HL-60 (cell line): ENCODE measurements at regions not wholly inside any gene's neighbourhood (a gene's known extent, or its start where the extent isn't known, plus 50 kb on each side); places are given as distances from the start of the nearest gene placed in this dataset.

Experiments
- CTCF ChIP-seq: IDR thresholded peaks from one replicate; pipeline ENCODE4 v1.5.1; 2011; ENCODE audit warnings: low read length, control low read depth, inconsistent platforms; ENCODE audit not compliant: insufficient read depth
- REST ChIP-seq: IDR thresholded peaks from 2 replicates; pipeline ENCODE4 v1.6.1; 2012; ENCODE audit warnings: low read depth; ENCODE audit not compliant: insufficient replicate concordance

- no peak for TF ChIP-seq CTCF
- TF ChIP-seq REST, result no peak
Measured at GRCh38 chr2:116109471-116109870, 1667.0 kb downstream of the DPP10 start.
